ENCODE measurements at regions not wholly inside any gene's neighbourhood (a gene's known extent, or its start where the extent isn't known, plus 50 kb on each side); places are given as distances from the start of the nearest gene placed in this dataset.

DNA sequence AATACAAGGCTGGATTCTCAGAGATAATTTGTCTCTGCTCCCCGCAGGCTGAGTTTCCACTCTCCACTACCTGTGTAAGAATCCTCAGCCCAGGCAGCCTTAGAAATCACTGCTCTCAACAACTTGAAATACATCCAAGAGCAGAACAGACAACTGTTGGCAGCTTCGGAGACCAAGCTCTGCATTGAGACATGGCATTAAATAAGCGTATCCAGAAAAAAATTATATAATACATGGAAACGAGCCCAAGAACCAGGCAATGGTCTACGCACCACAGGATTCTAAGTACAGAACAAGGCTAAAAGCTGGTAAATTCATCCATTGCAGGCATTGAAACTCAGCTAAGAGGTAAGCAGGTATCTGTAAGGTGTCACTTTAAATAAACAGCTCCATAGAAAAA, 165.5 kb upstream of the DIO3 start:
- TF ChIP-seq TAF1 (IDR thresholded peaks at IDR 0.05; ENCODE audit: borderline replicate concordance, insufficient read depth, low read length) (no peak), POLR2AphosphoS5 (IDR thresholded peaks at IDR 0.05; ENCODE audit: low read depth, low read length) (no peak), FOXP2 (optimal IDR thresholded peaks at IDR 0.05; ENCODE audit: borderline replicate concordance, extremely low read depth, extremely low read length, insufficient read depth) (no peak), SIN3A (IDR thresholded peaks at IDR 0.05; ENCODE audit: borderline replicate concordance, insufficient read depth, low read length) (no peak)
- TF ChIP-seq, protein P1, sequence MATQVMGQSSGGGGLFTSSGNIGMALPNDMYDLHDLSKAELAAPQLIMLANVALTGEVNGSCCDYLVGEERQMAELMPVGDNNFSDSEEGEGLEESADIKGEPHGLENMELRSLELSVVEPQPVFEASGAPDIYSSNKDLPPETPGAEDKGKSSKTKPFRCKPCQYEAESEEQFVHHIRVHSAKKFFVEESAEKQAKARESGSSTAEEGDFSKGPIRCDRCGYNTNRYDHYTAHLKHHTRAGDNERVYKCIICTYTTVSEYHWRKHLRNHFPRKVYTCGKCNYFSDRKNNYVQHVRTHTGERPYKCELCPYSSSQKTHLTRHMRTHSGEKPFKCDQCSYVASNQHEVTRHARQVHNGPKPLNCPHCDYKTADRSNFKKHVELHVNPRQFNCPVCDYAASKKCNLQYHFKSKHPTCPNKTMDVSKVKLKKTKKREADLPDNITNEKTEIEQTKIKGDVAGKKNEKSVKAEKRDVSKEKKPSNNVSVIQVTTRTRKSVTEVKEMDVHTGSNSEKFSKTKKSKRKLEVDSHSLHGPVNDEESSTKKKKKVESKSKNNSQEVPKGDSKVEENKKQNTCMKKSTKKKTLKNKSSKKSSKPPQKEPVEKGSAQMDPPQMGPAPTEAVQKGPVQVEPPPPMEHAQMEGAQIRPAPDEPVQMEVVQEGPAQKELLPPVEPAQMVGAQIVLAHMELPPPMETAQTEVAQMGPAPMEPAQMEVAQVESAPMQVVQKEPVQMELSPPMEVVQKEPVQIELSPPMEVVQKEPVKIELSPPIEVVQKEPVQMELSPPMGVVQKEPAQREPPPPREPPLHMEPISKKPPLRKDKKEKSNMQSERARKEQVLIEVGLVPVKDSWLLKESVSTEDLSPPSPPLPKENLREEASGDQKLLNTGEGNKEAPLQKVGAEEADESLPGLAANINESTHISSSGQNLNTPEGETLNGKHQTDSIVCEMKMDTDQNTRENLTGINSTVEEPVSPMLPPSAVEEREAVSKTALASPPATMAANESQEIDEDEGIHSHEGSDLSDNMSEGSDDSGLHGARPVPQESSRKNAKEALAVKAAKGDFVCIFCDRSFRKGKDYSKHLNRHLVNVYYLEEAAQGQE (IDR thresholded peaks at IDR 0.05; ENCODE audit: insufficient read depth in 1 of 2, low read depth in 2 of 2, low read length in 2 of 2) = no peak

DNA sequence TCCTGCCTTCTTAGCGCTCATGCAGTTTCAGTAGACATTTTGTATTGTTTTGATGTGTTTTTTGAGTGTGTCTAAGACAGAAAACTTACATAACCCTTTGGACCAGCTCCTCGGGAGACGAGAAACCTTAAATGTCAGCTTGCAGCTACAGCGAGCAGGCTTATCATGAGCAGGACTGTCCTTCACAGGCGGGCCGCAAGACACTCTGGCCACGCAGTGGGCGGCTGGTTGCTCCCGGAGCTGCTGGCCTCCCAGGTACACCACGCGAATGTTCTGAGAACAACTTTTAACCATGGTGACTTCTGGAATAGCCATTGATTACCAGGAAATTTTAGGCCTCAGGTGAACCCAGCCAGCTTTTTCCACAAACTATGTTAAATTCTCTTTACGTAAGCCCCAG, 164.1 kb upstream of the DIO3 start:
- no peak for TF ChIP-seq SIN3A (IDR thresholded peaks at IDR 0.05; ENCODE audit: borderline replicate concordance, insufficient read depth, low read length)

DNA sequence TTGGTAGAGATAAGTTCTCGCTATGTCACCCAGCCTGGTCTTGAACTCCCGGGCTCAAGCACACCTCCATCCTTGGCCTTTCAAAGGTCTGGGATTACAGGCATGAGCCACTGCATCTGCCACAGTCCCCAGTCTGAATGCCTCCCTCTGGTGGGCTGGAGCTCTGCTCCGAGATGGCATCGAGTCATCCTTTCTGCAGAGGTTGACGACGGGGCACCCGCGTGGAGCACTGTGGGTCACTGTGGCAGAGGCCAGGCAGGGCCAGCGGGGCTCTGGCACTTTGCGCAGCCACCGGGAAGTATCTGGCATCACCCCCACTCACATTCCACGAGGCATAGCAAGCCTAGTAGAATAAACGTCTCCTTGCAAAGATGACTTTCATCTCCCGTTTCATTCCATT, 163.3 kb upstream of the DIO3 start:
- TF ChIP-seq POLR2AphosphoS5 (IDR thresholded peaks at IDR 0.05; ENCODE audit: low read depth, low read length) (no peak), FOXP2 (optimal IDR thresholded peaks at IDR 0.05; ENCODE audit: borderline replicate concordance, extremely low read depth, extremely low read length, insufficient read depth) (no peak), SIN3A (IDR thresholded peaks at IDR 0.05; ENCODE audit: borderline replicate concordance, insufficient read depth, low read length) (no peak), TAF1 (IDR thresholded peaks at IDR 0.05; ENCODE audit: borderline replicate concordance, insufficient read depth, low read length) (no peak)
- TF ChIP-seq, protein P1 (IDR thresholded peaks at IDR 0.05; ENCODE audit: insufficient read depth in 1 of 2, low read depth in 2 of 2, low read length in 2 of 2) = no peak

DNA sequence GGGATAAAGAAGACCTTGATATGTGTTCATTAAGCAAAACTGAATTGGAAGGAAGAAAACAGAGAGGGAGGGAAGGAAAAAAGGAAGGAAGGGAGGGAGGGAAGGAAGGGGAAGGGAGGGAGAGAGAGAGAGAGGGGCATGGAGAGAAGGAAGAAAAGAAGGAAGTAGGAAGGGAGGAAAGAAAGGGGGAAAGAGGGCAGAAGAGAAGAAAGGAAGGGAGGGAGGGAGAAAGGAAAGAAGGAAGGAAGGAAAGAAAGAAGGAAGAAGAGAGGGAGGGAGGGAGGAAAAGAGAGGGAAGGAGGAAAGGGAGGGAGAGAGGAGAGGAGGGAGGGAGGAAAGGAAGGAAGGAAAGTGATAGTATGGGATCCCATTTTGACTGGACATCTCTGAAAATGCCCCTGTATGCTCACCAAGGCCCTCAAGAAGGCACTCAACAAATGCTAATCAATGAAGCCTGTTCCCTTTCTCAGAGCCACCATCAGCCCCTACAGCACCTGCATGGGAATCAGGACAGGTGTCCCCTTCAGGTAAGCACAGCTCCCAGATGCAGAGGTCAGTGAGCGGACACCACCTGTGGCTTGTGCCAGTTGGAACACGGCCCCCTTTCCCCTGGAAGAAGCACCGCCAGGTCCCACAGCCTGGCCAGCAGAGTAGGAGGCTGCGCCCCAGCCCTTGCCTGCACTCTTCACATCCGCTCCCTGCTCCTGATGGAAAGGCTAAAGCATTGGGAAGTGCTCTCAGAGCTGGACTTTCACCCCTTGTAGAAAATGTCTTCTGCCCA, 161.4 kb upstream of the DIO3 start:
- TF ChIP-seq, protein P1 (IDR thresholded peaks at IDR 0.05; ENCODE audit: insufficient read depth in 1 of 2, low read depth in 2 of 2, low read length in 2 of 2) = no peak
- TF ChIP-seq FOXP2 (optimal IDR thresholded peaks at IDR 0.05; ENCODE audit: borderline replicate concordance, extremely low read depth, extremely low read length, insufficient read depth) (no peak), POLR2AphosphoS5 (IDR thresholded peaks at IDR 0.05; ENCODE audit: low read depth, low read length) (no peak), TAF1 (IDR thresholded peaks at IDR 0.05; ENCODE audit: borderline replicate concordance, insufficient read depth, low read length) (no peak), SIN3A (IDR thresholded peaks at IDR 0.05; ENCODE audit: borderline replicate concordance, insufficient read depth, low read length) (no peak)

DNA sequence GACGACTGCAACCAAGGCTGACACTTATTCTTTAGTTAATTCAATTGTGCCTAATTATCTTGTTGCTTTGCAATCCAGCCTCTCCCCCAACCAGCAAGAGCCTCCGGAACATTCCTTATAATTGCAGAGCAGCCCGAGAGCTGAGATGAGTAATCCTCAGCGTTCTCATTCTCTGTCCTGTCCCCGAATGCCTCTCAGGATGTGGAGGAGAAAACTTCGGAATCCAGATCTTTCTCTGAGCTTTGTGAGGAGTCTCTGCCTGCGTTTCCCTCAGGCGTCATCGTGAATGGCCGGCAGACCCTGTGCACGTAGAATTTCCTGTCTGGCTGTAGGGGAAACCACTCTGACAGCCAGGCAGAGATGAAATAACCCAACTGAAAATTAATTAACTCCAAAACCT, 160.5 kb upstream of the DIO3 start:
- TF ChIP-seq, protein P1 (IDR thresholded peaks at IDR 0.05; ENCODE audit: insufficient read depth in 1 of 2, low read depth in 2 of 2, low read length in 2 of 2) = peak in 1 of 2 experiments; percentile 30; a peak in 1 of 4 replicates
- TF ChIP-seq FOXP2 (optimal IDR thresholded peaks at IDR 0.05; ENCODE audit: borderline replicate concordance, extremely low read depth, extremely low read length, insufficient read depth) = no peak
- TF ChIP-seq POLR2AphosphoS5 (IDR thresholded peaks at IDR 0.05; ENCODE audit: low read depth, low read length) = peak; percentile 35; the same call in 1 of the 2 replicates

All from PFSK-1 (cell line).